OCI-M1 (cell line): ENCODE measurements at regions not wholly inside any gene's neighbourhood (a gene's known extent, or its start where the extent isn't known, plus 50 kb on each side); places are given as distances from the start of the nearest gene placed in this dataset.
A peak's percentile ranks its signal among the peaks of the same experiment; 100 is the strongest.

ENCODE experiments used
- DNase-seq: peaks from one replicate; lab custom pipeline; 2025; lab: John Stamatoyannopoulos, UW

DNA sequence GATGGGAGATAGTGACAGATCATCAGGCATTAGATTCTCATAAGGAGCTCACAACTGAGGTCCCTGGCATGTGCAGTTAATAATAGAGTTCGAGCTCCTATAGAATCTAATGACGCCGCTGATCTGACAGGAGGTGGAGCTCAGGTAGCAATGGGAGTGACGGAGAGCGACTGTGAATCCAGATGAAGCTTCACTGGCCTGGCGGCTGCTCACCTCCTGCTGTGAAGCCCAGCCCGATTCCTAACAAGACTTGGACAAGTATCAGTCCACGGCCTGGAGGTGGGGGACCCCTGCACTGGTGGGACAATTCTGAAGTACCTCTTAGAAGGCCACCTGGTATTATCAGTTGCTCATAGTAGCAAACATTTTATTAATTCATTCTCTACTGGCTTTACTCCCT lies 377.9 kb upstream of the ITGA1 start:
- no peak for DNase-seq

DNA sequence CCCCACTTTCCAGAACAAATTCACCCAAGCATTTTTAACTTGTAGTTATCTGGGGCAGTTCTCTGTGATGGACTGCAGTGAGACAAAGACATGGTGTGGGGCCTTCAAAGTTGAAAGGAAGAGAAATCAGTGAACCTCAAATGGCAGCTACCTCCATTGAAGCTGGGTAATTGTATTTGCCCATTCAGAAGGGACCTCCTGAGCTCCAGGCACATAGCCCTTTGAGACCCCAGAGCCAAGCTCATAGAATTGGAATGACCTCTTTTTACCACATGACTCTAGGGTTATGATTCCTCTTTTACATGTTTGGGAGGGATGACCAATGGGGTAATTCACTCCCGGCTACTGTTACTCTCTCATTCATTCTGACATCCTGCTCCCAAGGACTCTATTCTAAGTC lies 368.4 kb upstream of the ITGA1 start:
- no peak for DNase-seq

DNA sequence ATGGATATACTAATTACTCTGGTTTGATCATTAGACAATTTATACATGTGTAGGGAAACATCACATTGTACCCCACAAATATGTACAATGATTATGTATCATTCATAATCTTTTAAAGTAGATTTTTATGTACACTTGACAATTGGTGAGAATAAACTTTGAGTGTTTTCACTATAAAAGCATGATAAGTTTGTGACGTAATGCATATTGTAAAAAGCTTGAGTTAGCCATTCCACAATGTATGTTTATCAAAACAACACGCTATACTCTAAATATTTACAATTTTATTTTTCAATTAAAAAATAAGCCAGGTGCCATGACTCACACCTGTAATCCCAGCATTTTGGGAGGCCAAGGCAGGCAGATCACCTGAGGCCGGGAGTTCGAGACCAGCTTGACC lies 360.1 kb upstream of the ITGA1 start:
- DNase-seq, result no peak

DNA sequence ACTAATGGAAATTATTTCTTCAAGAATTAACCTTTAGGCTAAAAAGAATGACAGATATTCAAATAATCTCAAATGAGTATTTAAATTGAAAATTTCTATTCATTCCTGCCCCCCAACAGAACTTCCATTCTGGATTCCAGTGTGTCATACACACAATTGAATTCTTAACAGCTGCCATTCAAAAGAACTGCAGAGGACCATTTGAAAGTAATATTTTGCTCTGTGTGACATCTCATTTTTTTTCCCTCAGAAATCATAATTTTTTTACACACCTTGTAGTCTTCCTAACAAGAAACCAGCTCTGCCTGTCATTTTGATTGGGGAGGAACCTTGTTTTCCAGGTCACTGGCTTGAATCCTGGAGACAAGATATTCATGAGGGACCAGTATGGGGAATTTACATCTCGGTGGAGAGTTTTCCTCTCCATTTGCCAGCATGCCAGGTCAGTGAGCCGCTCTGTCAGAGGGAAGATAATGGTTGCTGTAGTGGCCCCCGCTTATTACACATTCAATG lies 358.7 kb upstream of the ITGA1 start:
- DNase-seq, result no peak

DNA sequence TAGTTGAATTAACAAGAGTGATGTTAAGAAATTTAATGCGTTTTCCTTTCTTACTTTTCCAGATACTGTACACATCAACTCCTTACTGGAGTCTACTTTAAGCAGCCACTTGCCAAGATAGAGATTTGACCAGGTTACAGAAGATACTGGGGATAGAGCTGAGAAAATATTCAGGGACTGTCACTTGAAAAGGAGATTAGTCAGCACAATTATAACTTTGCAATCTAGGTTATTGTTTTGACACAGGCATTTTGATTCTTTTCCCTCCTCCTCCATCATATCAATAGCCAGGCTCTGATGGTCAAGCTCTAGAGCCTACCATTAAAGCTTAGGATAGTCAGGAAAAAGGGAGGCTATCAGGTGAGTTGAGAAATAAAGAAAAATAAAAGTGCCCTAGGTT lies 345.9 kb upstream of the ITGA1 start:
- no peak for DNase-seq

DNA sequence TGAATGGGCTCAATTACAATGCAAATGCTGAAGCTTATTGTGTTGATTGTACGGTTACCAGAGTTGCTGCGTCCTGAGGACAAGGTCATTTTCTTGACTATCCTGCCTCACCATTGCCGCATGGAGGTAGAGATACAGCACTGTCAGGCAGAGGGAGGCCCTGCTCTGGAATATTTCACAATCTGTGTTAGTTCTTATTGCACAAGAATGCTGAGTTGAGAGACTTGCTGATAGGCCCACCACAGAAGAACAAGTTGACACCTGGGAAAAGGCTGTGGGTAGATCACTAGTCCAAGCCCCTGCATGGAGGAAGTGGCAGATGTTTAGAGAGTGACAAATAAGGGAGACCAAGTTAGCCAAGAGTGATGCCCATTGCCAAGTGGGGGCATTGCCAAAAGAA lies 344.5 kb upstream of the ITGA1 start:
- DNase-seq, result no peak

DNA sequence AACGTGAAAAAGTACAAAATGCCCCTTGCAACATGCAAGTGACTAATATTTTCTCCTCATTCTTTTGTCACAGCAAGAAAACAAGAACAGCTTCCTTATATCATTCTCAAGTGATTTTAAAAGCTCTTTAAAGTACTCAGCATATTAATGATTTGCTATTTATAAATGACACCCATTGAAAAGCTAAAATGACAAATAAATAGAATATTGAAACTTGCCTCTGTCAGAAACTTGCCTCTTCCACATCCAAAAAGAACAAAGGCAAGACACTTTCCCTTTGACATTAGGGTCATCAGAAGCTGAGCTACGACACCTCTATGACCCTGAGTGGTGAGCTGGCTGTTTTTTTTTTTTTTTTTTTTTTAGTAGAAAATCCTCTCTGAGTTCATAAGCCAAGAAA lies 339.6 kb upstream of the ITGA1 start:
- DNase-seq, result no peak

DNA sequence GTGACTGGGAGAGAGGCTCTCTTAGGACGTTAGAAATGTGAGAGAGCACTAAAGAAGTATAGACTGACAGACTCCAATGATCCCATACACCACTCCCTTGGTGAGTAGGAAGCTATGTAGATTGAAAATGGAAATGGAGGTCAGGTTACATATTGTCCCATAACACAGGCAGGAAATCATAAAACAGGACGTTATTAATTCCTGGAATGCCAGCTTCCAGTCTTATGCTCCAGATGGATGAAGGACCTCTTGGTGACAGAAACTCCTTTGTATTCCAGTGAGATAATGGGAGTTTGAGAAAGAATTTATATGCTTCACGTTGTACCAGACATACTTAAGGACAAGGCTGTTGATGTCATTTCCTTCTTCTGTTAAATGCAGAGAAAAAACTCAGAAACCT lies 338.2 kb upstream of the ITGA1 start:
- DNase-seq, result no peak

DNA sequence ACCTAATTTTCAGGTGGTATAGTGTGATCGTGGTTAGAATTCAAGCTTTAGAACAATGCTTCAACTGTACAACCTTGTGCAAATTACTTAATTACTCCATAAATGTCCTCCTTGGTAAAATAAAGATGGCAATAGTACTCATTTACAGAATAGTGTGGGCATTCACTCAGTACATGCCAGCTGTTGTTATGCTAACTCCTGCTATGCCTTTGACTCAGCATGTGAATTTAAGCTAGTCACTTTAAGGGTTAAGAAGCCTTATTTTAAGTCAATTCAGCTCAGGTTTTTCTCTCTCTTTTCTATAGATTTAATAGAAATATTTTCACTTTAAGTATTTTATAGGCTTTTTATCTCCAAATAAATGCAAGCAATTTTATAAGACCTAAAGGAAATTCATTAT lies 335.6 kb upstream of the ITGA1 start:
- DNase-seq, result no peak

DNA sequence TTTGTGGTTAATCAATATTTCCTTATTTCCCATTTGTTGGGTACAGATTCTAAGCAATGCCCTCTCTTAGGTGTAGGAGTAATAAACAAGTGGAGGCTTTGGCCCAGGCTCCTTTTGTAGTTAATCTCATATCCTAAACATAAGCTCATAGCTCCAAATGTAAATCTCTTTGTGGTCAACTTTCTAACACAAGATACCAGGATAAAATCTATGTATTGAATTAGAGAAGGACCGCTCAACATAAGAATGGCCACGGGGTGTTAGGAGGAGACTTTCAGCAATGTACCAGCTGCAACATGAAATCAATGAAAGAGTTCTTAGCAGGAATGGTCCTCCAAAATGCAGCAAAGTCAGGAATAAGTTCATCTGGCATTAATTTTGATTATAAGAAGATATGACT lies 334.5 kb upstream of the ITGA1 start:
- DNase-seq, result no peak

DNA sequence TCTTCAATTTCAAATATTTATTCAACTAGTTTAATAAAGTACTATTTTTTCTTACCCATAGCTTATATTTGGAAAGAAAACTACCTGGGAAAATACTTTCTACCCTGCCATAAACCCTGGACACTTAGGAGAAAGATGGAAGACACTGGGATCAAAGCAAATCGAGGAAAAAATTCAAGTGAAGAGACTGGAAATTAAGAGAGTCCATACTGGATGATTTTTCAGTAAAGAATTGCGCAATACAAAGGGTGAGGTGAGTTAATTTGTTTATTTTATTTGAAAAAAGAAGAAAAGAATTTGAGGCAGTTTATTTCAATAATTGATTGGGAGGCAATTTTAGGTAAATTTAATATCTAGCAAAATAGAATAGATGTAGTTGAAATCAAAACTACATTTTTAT lies 331.8 kb upstream of the ITGA1 start:
- no peak for DNase-seq

DNA sequence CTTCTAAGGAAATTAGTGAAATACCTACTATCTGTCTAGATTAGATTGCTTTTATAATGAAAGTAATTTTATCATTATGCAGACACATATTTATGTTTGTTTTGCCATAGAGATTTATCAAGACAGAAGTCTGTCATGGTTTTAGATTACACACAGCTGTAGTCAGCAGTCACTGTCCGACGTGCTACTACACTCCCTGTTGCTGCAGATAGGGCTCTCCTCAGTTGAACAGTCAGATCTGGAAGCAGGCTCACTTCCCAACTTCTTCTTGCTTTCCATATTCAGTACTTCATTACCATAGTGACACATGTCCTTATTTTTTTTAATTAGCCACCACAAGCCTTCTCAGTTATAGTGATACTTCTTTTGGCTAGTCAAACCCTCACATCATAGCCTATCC lies 329.9 kb upstream of the ITGA1 start:
- DNase-seq, result peak; percentile 34

DNA sequence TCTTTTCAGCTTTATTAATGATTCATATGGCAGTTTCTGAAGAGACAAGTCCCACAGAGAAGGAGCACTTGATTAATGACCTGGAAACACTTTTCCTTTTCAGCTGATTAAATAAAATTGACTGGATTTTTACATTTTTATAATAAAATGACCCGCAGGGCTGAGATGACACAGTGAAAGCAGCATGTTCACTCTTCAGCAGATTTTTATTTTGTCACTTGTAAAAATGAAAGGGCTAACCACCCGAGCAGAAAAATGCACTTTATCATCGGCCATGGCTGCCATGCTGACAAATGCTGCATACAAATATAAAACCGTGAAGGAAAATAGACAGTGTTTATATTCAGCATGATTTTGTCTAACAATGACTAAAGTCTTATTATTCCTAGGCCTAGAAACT lies 321.6 kb upstream of the ITGA1 start:
- no peak for DNase-seq

DNA sequence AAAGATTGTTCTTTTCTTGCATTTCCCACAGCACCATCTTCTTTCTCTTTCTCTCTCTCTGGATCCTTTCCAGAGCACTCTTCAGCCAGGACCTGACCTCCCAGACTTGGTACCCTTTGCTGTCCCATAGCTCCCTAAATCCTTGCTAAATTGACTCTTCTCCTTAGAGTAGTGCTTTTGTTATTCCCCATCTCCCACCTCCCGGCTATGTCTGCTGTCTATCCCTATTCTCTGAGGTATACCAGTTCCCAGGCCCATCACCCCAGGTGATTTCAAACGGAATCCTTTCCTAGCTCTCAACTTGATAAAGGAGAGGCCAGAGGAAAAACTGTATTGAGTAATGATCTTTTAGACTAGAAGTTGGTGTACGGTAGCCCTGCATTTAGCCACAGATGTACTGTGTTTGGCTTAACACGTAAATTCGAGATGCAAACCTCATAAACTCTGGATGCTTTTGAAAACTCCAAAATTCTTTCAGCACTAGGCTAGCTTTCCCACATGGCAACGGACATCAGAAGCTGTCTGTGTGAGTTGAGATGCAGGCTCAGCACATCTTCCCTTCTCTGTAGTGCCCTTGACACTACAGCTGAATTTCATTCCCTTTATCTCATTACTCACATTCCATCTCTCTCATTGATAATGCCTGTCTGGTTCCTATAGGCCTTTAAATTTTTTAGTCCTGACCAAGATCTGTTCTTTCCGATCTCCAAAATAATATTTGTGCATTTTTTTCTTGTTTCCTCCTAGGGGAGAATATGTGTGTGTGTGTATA lies 320.8 kb upstream of the ITGA1 start:
- no peak for DNase-seq

DNA sequence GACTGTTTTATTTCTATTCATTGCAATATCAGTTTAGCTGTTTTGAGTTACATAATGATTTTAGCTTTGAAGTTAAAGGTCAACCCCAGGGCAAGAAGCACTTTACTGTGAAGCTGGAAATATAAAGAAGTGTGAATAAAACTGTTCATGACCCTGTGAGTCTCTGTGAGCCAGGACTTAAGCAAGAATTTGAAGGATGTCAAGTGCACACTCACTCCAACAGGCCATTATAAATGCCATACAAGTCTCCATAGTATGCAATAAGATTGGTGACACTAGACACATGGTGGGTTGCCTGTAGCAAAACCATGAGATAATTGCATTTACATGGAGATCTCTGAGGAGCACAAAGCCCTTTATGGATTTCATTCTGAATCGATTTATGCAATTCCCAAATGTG lies 318.7 kb upstream of the ITGA1 start:
- no peak for DNase-seq

DNA sequence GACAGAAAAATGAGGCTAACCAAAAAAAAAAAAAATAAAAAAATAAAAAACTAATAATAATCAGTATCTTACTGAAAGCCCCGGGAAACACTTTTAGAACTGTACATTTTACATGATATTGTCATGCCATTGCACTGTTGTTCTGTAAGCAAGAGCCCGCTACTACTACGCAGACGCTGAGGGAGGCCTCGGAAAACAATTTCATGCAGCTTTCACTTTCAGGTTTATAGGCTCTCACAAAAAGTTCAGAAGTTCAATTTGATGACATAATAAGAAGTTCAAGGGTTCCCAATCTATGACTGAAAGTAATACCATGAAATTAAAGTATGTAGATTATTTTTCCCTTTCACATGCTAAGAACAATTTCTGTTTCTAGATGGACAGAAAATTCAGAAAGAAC lies 318.3 kb upstream of the ITGA1 start:
- DNase-seq, result peak; percentile 24

DNA sequence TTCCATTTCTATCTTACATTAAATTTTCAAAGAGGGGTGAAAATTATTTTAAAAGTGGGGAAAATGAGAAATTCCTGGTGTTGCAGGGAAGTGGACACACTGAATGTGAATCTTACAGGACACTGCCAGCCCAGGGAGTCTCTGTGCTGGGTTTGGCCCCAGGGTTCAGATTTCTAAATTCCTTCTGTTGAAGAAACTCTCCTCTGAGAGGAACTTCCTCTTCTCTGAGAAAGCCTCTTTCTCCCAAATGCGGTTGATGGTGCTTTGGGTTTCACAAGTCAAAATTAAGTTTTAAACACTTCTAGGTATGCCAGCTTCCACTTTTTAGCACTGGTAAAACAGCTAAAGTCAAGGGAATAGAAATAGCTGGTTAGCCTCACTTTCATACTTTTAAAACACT lies 317.9 kb upstream of the ITGA1 start:
- DNase-seq, result peak; percentile 59

DNA sequence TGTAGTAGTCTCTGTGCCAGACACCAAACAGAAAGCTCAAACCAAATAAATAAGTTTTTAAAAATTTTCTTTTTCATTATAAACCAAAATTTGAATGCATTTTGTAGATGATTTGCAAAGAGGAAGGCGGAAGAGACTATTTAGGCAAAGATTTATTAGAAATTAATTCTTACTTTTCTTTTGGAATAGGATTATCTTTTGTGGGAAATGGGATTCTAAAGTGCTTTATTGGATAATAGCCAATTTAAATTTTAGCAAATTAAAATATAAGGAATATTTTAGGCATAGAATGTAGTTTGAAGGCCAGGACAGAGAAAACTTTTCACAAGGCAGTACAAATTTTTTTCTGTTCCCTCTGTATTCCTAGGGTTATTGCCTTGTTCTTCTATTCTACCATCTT lies 311.4 kb upstream of the ITGA1 start:
- DNase-seq, result no peak

DNA sequence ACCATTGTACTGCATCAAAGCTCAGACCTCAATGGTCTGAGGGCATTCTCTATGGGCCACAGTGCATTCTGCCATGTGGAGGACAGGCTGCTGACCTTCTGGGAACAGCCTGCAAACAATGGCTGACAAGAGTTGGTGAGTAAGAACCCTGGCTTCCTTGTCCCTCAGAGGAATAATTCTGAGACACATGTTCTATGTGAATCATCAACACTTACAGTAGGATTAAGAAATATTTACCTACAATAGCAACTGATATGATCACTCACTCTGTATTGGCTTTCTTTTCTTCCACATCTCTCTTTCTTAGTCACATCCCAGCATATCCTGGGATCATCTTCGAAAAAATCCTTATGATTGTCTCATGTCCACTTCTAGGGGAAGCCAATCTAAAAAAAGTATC lies 306.5 kb upstream of the ITGA1 start:
- no peak for DNase-seq

DNA sequence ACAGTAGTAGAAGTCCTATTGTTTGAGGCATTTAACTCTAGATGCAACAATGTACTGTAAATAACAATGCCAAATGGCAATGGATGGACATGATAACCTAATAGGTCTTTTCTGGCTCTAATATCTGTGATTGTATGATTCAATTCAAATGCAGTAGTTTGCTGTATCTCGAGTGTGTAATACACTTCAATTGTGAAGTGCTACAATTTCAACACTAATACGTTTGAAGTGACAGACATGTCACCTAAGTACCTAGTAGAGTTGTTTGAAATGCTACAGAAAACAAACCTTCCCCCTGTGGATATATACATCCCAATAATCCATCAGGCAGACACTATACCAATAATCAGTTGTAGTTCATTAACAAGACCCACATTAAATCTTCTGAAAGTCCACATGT lies 305.9 kb upstream of the ITGA1 start:
- no peak for DNase-seq

DNA sequence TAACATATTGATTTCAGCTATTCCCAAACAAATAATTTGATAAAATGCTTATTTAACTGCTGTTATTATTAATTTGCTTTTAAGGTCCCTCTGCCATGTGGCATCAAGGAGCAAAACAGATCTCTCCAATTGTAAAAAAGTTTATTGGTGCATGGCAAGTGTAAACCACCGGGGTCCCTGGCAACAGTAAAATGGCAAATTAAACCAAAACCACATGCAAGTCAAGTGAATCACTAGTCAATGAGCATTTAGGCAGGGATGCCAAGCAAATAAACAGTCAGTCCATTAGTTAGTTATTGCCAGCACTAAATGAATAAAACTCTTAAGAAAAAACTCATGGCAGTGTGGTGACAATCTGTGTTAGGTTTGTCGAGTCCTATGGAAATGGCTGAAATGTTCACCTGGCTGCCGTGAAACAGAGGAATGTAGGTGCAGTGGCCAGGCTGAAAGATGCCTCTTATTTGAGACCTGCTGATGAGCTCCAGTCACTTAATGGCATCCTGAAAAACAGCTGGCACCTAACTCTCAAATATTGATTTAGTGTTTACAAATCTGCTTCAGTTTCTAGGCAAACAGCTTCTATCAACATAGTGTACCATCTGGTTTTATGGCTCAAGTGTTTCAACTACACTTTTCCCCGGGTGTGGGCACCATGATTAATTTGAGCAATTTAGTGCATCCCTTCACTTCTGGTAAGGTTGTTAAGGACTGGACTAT lies 296.5 kb upstream of the ITGA1 start:
- DNase-seq, result no peak

DNA sequence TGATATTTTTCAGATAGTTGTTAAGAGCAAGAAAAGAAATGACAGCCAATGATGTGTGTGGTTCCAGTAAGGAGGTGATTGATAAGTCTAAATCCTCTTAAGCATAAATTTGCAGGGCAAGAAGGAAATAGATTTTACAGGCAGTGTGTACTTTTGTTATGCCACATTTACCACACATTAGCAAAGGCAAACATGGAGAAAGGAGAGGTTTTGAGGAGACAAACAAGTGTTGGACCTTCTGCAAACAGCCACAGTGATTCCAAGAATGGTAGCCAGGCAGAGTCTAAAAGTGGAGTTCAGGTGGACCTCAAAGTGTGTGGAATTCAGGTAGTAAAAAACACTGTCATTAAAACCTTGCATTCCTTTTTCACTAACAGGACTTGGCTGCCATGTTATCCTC lies 295.9 kb upstream of the ITGA1 start:
- no peak for DNase-seq

DNA sequence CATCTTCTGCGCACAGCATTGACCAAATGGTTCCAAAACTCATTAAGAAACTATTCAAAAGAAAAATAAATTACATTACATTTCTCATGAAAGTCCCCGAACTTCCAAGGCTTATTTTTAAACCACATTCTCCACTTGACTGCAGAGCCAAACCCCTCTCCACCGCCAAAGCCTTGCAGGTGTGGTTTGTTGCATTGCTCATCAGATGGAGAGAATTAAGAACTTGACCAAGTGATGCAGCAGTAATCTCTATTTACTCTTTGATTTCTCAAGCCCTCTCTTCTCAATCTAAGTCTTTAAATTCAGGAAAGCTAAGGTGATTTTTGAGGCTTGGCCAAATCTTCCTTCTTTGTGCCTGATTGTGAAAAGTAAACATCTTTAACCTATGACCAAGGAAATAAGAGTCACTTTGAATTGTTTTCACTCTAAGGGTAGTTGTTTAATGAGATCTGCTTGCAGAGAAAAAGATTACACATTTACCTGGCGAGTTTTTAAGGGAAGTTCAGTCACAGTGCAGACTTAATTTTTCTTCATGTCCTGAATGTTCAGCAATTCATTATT lies 290.5 kb upstream of the ITGA1 start:
- no peak for DNase-seq
